Mucosa of gallbladder (tissue), 1 donor: ENCODE measurements at regions not wholly inside any gene's neighbourhood (a gene's known extent, or its start where the extent isn't known, plus 50 kb on each side); places are given as distances from the start of the nearest gene placed in this dataset.
"Not testable (repeated sequence)": the region's sequence is repeated elsewhere in the genome, so short reads cannot be mapped to it uniquely, and the experiment has no call there.

Experiments used
- DNase-seq: peaks from one replicate; pipeline ENCODE4 v3.0.0-alpha.2; 2020; ENCODE audit warnings: low spot score
- donor health status: DM: no; HTN: no; CAD: no.

DNA sequence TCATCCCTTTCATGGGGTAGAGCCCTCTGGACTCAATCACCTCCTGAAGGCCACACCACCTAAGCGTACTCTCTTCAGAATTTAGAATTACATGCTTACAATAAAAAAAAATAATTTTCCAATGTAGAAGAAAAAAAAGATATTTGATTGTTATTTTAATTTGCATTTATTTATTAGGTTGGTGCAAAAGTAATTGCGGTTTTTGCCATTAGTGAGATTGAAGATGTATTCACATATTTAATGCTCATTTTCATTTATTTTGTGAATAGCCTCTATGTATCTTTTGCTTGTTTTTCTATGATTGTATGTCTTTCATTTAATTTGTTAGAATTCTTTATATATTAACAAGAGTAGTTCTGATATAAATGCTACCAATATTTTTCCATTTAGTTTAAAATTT lies 220.5 kb downstream of the RND3 start:
- DNase-seq, result no peak

DNA sequence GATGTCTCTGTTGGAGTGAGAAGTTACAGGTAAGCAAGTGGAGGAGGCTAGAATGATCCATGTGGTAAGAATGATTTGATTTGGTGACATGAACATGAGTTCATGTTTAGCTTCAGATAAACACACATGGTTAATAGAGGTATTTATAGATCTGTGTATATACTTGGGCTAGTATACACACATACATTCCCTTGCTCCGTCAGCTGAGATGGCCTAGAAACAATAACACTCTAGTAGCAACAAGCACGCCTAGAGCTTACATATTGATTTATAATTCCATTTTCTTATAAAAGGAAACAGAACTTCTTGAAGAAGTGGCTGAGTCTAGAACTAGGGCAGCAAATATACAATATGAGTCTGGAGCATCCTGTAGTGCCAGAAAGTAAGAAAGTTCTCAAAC lies 223.0 kb downstream of the RND3 start:
- no peak for DNase-seq

DNA sequence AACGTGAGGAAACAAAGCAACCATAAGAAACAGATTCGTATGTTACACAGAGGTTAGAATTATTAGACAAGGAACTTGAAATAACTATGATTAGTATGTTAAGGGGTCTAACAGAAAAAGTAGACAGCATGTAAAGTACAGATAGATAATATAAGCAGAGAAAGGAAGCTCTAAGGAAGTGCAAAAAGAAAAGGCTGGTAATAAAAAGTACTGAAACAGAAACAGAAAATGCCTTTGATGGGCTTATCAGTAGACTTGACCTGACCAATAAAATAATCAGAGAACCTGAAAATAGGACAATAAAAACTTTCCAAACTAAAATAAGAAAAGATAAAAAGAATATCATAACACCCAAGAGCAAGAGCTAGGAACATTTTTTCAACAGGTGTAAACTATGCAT lies 225.8 kb downstream of the RND3 start:
- DNase-seq, result no peak

DNA sequence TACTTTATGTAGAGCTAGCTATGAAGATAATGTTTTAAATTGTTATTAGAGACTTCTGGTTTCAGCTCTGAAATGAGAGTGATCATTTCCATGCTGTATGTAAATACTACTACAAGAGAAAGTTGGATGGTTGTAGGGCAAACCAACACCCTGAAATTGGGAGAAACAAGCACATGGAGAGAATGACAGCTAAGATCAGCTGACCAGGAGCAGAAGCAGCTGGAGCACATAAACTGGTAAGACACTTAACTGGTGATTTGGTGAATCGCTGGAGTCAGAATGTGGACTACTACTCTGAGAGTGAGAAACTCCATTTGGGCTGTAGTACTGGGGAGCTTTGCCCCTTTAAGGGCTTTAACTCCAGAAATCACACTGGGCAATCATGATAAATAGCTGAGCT lies 226.8 kb downstream of the RND3 start:
- no peak for DNase-seq

DNA sequence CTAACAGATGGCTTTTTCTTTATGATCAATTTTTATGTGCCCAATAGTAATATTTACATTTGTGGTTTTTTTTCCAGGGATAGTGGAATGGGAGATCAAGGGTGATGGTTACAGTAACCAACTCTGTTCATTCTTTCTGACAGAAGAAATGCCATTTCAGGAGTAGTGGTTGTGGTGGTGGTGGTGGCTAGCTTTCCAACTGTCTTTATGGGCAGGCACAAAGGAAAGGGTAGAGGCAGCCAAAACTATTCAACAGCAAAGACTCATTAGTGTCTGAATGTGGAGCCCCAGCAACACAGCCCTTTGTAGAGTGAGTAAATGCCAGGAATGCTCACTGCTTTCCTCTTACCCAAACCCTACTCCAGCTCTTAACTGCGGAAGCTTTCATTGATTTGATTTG lies 227.7 kb downstream of the RND3 start:
- DNase-seq, result no peak

DNA sequence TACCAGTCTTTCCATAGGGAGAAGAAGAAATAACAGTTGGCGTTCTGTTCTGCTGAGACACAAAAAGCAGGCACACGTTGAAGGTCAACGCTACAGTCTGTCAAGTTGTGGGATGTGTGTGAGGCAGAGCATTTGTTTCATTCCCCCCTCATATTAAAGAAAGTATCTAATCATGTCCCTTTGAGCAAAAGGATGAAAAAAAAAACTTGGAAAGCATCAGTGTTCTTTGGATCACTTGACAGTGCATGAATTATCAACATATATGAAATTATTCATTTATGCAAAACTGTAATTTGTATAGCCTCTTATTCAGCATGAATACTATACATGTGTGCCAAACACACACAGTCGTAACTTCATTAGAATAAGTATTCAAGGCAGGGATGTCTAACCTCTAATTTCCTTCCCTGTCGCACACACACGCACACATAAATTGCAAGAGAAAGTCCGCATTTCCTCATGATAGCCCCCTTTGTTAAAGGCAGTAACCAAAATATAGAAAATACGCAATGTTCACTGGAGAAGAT lies 228.6 kb downstream of the RND3 start:
- DNase-seq, result no peak

DNA sequence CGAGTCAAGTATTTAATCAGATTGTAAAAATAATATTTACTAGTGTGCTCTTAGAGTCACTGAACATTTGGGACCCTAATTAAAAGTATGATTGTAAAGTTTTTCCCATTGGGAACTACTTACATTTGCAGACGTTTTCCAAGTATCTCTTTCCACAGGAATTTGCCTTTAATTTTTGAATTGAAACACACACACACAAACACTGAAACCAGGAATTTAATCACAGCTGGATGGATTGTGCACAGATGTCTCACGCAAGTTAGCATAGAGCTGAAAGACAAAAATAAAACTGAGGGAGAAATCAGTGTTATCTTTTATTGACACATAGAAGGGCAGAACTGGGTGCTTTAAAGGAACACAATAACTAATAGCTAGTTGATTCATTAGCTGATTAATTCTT lies 230.7 kb downstream of the RND3 start:
- no peak for DNase-seq

DNA sequence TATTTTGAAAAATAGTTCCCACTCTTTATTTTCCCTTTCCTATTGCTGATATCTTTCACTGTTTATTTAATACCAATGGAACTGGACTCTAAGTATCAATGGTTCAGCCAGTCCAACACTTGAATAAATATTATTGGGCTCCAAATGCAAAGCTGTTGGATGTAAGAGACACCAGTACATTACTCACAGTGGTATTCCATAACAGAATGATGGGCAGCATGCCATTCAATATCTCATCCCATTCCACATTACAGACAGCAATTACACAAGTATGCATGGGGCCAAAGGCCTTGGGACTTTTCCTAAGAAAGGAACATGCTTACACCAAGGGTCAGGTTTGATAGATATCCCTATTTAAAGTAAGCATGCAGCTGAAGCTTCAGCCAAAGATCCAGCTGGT lies 231.9 kb downstream of the RND3 start:
- DNase-seq, result no peak

DNA sequence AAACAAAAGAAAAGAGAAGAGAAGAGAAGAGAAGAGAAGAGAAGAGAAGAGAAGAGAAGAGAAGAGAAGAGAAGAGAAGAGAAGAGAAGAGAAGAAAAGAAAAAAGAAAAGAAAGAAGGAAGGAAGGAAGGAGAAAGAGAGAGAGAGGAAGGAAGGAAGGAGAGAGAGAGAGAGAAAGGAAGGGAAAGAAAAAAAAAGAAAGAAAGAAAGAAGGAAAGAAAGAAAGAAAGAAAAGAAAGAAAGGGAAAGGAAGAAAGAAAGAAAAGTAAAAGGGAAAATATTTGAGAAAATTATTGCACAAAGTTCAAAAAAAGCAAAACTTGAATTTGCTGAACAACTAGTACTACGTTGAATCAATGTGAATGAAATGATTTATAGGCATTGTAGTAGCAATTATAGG lies 237.7 kb downstream of the RND3 start:
- DNase-seq, result not testable (repeated sequence)

DNA sequence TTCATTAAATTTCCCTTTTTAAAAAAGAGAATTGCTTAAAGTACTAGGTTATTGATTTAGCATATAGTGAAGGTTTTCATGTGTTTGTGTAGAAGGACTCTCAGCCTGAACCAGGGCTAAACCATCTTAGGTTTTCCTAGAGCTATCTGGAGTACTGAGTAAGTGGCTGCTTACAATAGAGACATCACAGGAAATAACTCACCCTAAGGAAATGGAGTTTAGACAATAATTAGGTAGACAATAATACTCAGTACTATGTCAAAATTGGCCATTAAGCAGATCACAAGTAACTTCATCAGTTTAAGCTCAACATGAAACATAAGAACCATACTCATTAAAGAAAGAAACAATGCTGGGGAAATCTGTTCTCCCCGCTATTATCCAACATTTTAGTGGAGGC lies 240.0 kb downstream of the RND3 start:
- DNase-seq, result no peak

DNA sequence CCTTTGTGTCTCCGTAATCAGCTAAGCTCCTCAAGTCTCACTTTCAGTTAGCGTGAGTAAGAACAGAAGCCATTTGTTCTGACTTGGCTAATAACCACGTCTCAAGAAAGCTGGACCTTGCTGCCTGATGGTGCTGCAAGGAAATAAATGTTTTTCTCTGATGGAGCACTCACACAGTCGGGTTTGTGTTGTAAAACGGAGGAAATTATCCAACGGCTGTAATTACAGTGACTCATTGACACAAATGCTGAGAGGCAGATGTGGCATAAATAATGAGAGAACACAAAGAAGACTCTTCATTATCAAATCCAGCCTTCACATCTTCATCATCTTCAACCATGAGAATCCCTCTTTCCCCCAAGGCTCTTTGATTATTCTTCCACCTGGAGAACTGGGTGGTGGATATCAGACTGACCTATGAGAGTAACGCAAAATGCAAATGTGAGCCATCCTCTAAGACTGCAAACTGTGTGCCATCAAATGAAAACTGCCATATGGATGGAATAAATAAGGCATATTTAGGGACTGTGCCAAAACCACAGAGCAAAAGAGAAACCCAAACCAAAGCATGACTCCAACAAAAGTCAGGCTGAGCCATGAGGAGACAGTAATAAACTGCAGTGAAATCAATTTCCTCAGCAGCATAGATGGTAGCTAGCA lies 252.6 kb downstream of the RND3 start:
- DNase-seq, result no peak

DNA sequence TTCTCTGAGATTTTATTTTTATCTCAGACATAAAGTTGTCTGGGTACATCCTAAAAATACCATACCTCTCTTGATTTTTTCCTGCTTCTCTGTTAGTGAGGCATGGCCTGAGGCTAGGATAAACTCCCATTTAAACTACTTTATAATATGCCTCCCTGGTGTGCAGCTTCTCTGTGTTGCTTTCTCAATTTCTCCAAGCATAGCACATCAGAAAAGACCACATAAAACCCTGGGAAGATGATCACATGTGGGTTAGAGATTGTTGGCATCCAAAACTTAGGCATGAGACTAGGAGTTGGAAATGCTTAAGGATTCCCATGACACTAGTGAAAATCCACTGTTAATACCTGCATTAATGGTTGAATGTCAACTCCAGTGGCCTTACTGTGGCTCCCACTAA lies 254.6 kb downstream of the RND3 start:
- no peak for DNase-seq

DNA sequence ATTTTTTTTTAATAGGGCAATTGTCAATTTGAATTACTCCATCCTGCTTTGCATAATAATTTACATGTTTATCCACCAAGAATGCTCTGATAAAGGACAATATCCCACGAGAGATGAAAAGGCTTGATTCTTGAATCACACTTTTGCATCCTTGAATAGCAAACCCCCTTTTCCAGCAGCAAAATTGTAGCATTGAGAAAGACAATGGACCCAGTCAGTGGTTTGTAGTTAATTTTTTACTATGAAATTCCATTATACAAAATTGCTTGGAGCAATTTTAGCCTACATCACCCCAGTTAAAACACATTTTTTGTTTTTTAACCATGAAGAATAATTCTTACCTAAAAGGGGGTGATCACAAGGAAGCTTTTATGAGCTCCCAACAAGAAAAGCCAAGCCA lies 255.1 kb downstream of the RND3 start:
- no peak for DNase-seq

DNA sequence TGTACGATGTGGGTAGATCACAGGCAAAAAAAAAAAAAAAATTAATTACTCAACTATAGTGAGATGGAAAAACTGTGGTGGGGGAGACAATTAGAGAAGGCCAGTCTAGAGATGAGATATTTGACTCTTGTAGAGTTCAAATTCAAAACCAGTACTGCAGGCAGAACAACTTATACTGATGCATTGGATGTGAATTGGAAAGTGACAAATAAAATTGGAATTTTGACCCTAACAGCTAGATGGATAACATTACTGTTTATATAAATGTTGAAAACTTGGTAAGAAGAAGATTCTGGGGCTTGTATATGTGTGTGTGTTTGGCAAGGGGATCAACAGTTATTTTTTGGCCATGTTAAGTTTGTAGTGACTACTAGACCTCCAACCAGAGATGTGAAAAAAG lies 256.9 kb downstream of the RND3 start:
- DNase-seq, result no peak

DNA sequence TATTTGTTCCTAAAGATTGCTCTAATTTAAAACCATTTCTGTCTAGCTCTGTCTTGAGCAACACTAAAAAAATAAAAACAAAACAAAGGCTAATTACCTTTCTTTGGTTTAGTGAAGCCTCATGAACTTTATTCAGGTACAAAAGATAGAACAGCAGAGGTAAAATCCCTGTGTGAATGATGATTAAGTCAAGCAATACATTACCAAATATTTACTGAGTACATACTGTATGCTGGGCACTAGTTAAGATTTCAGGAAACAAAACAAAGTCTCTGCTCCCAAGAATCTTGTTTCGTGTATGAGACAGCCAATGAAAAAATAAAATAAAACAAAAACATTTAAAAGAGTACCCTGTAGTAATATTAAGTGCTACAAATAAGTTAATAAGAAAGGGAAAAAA lies 257.5 kb downstream of the RND3 start:
- no peak for DNase-seq

DNA sequence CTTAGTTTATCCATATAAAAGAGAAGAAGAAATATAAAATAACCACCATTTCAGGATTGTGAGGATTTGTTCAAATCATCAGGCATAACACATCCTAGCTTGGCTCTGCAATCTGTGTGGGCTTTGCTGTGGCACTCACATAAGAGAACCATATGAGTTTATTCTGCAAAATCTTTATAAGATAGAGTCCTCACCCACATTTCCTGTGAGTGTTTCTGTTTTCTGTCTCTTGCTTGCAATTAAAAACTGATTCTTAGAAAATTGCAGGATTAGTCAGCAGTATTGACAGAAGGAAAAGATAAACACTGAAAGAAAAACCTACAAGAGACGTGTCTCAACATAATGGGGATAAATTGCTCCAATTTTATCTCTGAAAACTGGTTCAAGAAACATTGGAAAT lies 258.5 kb downstream of the RND3 start:
- DNase-seq, result no peak

DNA sequence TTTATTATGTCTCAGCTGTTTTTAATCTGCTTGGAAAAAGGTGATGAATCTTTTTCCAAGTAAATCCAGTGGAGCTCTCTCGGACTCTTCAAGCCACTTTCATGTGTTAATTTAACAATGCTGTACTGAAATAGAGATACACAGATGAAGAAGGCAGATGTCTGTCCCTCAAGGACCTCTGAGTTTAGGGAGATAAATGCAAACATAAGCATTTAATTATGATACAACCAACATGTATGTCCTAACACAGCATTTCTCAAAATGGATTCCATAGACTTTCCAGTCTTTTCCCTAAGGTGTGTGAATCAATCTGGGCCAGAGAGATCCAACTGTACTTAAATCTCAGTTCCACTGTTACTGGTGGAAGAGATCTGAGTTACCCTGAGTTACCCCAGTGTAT lies 262.4 kb downstream of the RND3 start:
- DNase-seq, result no peak

DNA sequence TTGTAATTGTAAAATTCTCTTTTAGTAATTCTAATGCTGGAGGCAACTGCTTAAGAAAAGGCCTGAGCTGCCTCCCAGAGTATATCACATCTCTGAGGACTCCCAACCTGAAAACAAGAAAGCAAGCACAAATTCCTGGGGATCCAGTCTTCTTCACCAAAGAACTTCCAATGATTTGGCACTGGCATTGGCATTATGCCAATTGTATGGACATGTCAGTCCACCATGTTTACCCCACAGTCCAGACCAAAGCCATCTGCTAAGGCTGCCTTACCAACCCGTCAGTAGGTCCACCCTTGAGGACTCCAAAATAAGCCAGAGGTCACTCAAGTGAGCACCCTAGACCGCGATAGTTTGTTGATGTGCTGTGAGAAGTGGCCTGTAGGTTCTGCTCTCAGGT lies 263.1 kb downstream of the RND3 start:
- DNase-seq, result no peak

DNA sequence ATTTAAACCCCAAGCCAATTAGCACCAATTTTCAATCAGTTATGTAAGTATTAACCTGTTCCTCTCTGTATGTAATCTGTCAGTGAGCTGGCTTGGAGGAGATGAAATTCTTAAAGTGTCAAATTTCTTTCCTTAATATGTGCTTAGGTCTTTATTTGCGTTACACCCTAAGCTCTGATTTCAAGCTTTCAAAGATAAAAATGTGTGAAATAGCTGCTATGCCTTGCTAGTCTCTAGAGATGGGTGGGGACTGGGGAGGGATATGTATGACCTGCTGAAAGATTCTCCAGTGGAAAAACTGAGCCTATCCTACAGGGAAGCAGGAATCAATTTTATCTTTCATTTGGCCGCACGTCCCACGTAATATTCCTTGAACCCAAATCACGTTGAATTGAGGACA lies 264.5 kb downstream of the RND3 start:
- no peak for DNase-seq

DNA sequence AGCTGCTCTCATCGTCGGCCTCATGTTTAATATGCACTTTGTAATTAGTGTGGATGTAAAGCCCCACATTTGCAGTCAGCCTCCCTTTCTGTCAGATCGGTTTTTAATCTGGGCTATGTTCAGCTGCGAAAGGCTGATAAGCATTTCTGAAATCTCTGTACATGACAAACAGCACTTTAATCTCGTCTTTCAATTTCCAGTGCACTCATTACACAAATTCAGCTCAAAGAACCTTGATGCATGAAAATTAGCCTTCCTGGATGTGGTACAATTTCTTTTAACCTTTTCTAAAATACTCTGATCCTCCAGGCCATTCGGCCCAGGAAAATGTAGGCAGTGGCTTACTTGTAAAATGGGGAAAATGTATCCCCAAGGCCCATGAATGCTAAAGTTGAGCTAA lies 265.1 kb downstream of the RND3 start:
- no peak for DNase-seq

DNA sequence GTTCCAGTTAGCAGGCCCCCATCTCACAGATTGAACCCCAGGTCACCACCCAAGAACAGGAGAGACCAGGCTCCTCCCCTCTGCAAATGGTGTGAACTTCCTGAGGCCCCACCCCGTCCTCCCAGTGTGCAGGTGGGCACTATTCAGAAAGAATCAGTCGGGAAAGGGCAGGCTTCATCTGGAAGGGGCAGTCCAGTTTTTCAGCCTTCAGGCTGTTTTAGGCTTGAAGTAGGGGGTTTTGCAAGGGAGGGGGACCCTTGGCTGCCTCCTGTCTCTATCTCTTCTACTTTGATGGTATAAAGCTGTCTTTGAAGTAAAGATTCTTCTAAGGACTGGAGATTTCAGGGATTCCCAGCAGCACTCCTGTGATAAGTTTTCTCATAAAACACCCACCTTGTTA lies 267.6 kb downstream of the RND3 start:
- DNase-seq, result no peak

DNA sequence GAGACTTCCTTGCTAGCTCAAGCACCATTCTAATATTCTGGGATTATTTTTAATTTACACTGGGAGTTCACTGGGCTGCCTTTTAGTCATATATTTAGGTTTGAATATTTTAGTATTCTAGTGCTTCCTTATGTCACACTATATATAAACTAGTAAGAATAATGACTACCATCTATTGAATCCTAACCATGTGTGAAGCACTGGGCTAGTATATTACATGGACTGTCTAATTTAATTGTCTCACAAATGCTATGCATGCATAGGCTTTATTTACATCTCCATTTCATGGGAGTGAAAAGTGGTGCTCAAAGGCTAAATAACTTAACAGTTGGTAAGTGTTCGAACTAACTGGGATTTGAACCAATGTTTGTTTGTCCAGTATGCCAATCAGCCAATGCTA lies 272.4 kb downstream of the RND3 start:
- DNase-seq, result no peak

DNA sequence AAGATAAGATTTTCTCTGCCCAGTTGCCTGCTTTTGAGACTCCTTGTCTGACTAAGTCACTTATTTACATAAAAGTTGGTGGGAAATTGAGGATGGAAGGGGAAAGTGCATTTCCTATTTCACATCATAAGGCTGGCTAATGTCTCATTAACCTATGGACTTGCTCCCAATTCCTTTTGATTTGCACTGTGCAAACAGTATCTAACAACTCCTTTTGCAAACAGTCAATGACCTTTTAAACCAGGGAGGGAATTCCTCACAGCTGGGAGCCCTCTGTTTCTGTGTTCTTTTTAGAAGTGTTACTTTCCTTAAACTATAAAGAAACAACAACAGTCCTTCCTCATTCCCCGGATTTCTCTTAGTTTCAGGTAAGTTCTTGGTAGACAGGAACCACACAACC lies 272.8 kb downstream of the RND3 start:
- no peak for DNase-seq

DNA sequence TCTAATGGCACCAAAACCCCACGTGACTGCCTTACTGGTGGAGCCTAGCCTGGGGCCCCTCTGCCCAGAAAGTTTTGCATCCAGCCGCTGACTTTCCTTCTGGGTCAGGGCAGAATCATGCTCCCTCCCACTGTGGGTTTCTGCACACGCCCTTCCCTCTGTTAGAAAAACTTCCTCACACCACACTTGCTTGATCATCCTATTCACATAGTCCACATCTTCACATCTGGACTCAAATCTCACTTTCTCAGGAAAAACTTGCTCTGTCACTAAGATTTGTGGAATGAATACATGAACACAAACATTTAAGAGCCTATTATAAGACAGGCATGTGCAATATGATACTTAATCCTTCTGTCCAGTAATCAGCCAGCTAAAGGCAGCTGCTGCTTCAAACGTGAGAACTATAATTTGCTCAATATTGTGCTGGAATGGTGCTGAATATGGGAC lies 274.7 kb downstream of the RND3 start:
- no peak for DNase-seq
